Activated CD4-positive, alpha-beta T cell treated with anti-CD3 and anti-CD28 coated beads, Interleukin-2, amount 50 U/mL, for 4 hours (primary cell): ENCODE measurements at regions not wholly inside any gene's neighbourhood (a gene's known extent, or its start where the extent isn't known, plus 50 kb on each side); places are given as distances from the start of the nearest gene placed in this dataset.
"Not testable (repeated sequence)": the region's sequence is repeated elsewhere in the genome, so short reads cannot be mapped to it uniquely, and the experiment has no call there.

ENCODE experiments used
- DNase-seq, 2 experiments: peaks; one replicate each; pipeline ENCODE4 v3.0.0-alpha.2; 2020

DNA sequence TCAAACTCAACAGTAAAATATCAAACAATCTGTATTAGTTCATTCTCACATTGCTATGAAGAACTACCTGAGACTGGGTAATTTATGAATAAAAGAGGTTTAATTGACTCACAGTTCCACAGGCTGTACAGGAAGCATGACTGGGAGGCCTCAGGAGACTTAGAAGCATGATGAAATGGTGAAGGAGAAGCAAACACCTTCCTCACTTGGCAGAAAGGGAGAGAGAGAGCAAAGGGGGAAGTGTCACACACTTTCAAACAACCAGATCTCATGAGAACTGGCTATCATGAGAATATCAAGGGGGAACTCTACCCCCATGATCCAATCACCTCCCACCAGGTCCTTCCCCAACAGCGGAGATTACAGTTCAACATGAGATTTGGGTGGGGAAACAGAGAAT, 198.5 kb upstream of the CRIM1 start:
- not testable (repeated sequence) for DNase-seq

DNA sequence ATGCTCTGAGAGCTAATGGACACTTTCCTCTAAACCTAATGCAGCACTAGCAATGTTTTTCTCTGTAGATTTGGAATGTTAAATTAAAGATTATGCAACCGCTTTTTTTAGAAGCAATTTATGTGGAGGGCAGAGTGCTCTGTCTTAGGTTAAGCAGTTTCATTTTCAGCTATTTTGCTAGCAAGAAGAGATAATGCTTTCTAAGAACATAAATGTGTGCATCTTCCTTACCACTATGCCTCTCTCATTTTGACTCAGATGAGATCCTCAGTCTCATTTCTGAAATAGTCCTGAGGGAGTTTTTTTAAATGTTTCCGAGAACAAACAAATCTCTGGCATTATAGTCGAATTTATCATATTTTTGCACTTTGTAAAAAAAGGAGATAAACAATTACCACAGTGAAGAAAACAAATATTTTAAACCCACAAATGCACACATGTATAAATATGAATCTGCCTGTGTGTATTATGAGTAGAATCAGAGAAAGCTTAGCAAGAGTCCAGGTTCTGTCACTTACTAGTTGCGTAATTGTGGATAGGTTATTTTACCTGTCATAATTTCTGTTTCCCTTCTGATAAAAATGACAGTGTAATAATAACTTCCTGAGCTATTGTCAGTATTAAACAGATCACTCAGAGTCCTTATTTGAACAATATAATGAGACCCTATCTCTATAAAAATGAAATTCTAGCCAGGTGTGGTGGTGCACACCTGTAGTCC, 207.7 kb upstream of the CRIM1 start:
- no peak for DNase-seq

DNA sequence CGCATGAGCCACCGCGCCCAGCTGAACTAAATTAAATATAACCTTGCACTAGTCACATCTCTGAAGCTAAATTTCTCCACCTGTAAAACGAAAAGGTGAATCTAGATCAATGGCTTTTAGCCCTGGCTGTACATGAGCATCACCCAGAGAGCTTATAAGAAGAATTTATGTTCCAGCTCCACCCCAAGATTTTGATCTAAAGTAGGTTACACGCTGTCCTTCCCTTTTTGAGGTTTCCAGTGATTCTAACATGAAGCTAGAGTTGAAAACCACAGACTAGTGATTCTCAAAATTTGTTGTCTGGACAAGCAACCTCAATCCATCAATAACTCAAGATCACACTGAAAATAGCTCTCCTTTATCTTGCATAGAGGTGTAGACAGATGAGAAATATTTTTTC, 208.8 kb upstream of the CRIM1 start:
- DNase-seq, result no peak

DNA sequence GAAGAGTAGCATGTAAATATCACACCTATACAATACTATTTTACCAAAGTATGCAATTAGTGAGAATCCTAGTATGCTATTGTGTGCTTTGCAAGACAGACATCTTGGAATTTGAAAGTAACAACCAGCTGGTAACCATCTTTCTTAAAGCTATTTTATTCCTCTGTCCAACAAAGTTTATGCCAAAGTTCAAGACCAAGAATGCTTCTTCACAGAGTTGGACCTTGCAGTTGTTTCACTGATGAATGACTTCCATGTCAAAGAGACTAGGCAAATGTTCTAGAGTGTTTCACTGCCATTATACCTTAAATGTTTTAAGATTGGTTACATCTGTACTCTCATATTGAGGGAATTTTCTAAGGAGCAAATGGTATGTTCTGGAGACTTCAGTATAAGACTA, 215.2 kb upstream of the CRIM1 start:
- DNase-seq, result no peak

DNA sequence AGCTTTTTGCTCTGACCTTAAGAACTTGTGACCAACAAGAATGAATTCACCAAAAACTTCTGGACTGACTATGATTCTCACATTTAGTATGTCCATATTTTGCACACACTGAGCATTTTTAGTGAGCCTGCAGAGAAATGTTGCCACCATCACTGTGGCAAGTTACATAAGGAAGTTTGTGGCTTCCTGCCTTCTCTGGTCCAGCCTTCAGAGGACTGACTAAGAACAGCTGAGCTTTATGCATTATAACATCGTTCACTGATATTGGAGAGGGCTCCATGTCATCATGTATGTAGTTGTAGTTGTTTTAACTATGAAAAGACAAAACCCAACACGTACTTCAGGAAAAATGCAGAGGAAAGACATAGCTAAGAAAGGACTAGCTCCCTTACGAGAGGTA, 218.0 kb upstream of the CRIM1 start:
- no peak for DNase-seq

DNA sequence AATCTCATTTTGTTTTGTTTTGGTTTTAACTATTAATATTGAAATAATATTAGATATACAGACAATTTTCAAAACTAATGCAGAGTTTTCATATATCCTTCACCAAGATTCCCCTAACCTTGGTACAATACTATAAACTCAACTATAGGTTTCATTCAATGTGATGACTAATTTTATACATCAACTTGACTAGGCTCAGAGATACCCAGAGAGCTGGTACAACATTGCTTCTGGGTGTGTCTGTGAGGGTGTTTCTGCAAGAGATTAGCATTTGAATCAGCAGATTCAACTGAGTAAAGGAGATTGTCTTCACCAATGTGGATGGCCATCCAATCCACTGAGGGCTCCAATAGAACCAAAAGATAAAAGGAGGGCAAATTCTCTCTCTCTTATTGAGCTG, 221.3 kb upstream of the CRIM1 start:
- DNase-seq, result no peak

DNA sequence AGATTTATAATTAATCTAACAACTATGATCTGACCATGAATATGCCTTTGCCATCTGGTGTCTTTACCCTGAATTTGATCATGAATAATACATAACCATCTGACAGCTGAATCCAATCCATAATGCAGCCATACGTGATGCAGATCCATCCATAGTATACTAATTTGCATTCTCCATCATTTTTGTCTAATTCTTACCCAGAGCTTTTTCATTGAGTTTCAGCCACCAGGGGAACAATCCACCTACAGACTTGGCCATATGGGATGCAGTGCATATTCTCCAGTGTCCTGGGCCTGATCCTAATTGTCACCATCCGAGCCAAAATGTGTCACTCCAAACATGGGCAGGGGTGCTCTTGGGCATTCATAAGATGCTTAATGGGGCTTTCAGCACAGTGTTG, 227.2 kb upstream of the CRIM1 start:
- no peak for DNase-seq

DNA sequence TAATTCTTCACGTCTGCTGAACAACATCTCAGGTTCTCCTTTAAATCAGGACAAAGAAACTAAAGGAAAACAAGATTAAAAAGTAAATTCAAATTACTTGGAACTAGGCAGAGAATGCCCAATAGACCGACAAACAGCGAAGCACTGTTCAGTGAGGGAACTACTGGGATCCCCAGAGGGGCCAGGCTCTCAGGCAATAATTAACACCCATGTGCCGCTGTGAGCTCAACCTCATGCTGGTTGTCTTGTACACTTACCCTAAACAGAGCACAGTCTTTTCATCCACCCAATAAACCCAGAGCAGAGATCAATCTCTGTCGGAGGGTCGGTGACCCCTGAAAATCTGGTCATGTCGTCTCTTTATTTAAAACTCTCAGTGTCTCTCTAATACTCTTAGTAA, 229.9 kb upstream of the CRIM1 start:
- no peak for DNase-seq

DNA sequence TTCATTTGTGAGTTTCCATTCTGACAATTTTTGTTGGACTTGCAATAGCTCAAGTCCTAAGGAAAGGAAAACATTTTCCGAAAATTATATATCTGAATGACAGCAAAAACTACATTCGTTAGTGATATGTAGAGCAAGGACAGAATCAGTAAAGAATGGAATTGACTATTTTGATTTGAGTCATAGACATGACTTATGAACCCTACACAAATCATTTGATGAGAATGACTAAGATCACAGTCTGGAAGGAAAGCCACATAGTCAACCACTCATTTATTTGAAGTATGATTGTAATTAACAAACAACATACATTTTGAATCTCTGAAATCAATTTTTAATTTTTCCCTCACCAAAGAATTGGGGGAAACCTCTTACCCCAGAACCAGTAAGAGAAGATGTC, 231.6 kb upstream of the CRIM1 start:
- DNase-seq, result no peak

DNA sequence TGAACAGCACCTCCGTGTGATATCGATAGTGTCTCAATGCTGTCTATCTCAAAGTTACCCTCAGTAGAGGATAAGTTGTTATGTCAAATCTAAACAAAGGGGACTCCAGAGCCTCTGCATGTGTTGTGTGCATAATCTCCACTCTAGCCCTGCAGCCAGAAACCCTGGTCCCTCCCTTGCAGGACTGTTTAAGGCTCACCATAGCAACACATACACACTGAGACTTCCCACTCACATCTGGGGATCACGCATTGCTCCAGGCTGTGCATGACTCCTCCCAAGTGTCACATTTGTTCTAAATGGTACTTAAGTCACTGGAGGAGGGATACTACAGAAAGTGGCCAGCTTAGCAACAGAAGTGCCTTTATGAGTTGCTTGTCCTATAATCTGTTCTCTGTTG, 258.6 kb upstream of the CRIM1 start:
- no peak for DNase-seq

DNA sequence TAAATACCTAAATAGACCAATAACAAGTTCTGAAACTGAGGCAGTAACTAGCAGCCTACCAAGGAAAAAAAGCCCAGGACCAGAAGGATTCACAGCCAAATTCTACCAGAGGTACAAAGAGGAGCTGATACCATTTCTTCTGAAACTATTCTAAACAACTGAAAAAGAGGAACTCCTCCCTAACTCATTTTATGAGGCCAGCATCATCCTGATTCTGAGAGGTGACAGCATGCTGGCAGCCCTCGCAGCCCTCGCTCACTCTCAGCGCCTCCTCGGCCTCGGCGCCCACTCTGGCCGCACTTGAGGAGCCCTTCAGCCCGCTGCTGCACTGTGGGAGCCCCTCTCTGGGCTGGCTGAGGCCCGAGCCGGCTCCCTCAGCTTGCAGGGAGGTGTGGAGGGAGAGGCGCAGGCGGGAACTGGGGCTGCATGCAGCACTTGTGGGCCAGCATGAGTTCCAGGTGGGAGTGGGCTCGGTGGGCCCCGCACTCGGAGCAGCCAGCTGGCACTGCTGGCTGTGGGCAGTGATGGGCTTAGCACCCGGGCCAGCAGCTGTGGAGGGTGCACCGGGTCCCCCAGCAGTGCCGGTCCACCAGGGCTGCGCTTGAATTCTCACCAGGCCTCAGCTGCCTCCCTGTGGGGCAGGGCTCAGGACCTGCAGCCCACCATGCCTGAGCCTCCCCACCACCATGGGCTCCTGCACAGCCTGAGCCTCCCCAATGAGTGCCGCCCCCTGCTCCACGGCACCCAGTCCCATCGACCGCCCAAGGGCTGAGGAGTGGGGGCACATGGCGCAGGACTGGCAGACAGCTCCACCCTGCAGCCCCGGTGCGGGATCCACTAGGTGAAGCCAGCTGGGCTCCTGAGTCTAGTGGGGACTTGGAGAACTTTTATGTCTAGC, 263.5 kb upstream of the CRIM1 start:
- DNase-seq, result not testable (repeated sequence)

DNA sequence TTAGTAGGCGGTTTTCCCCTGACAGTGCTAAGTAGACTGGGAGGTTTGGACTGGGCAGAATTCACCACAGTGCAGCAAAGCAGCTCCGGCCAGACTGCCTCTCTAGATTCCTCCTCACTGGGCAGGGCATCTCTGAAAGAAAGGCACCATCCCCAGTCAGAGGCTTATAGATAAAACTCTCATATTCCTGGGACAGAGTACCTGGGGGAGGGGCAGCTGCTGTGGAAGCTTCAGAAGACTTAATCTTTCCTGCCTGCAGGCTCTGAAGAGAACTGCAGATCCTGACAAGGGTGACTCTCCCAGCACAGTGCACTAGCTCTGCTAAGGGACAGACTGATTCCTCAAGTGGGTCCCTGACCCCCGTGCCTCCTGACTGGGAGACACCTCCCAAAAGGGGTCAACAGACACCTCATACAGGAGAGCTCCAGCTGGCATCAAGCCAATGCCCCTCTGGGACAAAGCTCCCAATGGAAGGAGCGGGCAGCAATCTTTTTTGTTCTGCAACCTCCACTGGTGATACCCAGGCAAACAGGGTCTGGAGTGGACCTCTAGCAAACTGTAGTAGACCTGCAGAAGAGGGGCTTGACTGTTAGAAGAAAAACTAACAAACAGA, 266.8 kb upstream of the CRIM1 start:
- DNase-seq, result no peak

DNA sequence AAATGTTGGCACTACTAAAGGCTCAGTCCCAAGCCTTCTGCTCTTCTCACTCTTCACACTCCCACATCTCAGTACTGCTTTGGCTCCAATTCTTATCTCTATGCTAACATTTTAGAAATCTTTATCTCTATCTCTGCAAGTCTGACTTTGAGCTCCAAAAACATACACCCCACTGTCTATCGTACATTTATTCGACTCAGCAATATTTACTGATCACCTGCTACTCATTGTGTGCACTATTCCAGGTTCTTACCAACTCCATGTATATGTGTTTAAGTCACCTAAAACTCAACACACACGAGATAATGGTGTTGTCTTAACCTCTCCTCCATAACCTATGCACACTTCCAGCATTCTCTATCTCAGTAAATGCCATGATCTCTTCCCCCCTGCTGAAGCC, 268.2 kb upstream of the CRIM1 start:
- DNase-seq, result no peak

DNA sequence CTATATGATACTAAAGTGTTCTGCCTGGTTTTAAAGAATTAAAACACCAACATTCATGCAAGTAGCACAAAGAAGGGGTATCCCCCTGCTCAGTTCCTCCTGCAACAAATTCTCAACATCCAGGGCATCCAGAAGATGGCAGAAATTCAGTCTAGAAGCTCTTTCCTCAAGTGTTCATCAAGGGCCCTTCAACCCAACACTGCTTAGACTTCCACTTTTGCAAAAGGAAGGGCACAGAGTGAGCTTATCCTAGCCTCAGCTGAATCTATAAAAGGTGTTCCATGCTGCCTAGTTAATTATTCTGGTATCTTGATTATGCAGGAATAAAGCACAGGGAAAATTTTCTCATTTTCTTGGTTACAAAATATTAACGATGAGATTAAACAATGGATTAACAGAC, 275.8 kb upstream of the CRIM1 start:
- DNase-seq, result no peak

DNA sequence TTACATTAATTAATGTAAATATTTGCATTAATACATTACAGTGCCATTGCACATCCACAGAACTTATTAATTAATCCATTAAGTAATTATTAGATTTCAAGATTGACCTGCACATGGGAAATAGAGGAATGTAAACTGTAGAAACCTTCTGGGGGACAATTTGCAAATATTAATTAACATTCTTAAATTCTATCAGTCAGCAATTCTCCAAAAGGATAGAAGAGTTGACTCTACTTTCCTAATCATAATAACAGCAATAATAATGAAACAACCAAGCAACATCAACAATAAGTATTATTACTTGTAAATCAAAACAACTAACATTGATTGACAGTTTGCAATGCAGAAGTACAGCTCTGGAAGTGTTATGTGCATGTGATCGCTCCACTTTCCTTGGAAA, 281.6 kb upstream of the CRIM1 start:
- DNase-seq, result no peak

DNA sequence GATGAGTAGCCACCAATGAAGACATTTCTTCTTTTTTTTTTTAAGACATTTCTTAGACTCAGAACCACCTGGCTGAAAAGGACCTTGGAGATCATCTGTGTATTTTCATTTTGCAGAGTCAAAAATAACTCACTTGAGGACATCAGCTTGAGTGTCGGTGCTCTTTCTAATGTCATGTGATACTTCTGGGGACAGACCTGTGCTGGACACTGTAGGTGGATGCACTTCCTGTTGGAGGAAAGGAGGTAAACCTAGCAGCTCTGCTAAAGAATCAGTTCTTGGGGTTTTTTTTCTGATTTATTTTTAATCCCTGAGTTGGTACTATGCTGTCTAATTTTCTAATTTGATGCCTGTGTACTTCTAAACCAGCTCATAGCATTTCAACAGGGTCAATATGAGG, 283.9 kb upstream of the CRIM1 start:
- DNase-seq, result no peak

DNA sequence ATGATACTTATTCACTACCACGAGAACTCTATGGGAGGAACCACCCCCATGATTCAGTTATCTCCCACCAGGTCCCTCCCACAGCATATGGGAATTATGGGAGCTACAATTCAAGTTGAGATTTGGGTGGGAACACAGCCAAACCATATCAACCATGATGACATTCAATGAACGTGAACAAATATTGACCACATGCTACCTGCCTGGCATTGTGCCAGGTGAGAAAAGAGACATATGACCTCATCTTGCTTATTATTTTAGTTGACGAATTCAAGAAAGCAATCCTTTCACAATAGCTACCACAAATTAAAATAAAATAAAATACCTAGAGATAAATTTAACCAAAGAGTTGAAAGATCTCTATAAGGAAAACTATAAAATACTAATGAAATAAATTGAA, 286.5 kb upstream of the CRIM1 start:
- no peak for DNase-seq

DNA sequence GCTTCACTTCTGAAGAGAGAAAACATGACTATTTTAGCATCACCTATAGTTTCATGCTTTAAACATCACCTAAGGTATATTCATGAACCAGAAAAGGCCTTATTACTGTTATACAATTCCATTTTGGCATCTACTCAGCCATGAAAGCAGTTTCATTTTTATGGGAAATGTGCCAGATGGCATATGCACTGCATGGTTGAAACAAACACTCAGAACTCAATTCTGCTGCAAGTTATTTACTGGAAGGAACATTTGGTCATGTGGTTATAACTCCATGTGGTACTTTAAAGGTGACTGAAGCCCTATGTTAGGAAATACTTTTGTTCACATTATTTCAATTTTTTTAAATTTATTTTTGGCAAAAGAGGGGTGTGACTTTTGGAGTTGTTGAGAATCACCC, 287.5 kb upstream of the CRIM1 start:
- DNase-seq, result no peak

DNA sequence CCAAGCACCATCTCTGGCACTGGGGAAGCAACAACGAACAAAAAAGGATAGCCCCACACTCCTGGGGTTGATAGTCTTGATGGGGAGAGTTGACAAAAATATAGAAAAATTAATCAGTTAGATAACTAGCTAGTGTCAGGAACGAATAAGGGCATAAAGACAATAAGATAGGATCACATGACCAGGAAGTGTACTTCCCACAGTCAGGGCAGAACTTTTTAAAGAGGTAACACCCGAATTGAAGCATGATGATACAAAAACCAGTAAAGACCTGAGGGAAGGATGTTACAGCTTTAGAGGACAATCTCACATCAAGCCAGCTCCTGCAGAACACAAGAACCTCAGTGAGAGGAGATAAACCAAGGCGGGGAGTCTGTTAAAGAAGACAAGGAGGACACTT, 295.4 kb upstream of the CRIM1 start:
- DNase-seq, result no peak

DNA sequence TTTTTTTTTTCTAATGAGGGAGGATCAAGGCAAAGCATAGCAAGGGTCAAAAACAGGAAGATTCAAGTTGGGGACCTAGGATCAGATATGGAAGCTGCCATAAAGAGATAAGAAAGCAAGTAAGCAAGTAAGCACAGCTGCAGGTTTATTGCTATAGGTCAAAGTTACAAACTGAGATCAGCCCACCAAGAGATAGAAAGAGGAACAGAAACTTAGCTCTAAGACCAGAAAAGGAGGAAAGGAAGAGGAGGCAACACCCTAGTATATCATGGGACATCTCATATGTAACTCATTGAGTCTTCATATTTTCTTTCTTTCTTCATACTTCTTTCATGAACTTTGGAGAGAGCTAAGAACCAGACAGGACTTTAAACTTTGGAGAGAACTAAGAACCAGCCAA, 295.9 kb upstream of the CRIM1 start:
- no peak for DNase-seq

DNA sequence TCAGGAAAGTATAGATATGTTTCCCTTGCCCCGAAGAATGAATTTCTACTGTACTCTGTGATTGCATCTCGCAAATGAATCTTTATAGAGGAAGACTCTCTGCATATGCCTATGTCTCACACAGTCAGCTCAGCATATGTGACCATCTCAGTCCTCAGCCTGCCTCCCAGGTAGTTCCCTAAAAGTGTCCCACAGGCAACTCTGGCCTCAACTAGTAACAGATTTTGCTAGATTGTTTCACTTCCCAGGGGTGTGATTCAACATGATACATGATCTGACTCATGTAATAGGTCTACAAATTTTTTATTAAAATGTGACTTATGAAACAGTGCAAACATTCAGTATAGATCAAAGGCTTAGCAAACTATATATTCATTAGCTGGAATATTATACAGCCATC, 296.6 kb upstream of the CRIM1 start:
- DNase-seq, result no peak

DNA sequence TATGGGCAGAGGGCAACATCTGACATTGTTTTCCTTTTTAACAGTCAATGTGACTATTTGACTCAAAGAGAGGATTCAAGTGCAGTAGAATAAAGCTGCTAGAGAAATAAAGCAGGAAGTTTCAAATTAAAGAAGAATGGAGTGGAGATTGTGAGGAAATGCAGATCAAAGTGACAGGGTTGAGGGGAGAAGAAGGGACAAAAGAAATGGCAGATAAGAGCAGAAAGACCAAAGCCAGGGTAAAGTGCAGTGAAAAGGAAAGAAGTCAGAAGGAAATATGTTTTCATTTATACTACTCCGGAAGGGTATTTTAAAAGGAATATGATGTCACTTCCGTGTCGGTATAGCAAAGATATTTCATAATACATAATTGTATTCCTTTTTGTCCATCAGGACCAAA, 297.5 kb upstream of the CRIM1 start:
- no peak for DNase-seq

DNA sequence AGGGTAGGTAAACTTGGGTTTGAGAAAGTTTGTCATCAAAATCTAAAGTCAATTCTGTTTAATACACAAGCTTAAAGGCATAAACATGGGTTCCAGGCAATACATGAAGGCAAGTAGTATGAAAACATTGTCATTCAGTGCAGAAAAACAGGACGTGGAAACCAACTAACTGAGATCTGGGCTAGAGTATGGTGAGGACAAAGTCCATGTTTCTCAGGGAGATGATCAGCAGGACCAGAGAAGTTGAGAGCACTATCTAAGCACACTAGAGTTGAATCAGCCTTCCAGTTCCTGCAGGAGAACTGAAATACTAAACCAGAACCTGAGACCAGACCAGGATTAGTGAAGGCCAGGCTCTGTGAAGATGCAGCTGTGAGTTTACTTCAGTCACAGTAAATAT, 302.8 kb upstream of the CRIM1 start:
- DNase-seq, result no peak

DNA sequence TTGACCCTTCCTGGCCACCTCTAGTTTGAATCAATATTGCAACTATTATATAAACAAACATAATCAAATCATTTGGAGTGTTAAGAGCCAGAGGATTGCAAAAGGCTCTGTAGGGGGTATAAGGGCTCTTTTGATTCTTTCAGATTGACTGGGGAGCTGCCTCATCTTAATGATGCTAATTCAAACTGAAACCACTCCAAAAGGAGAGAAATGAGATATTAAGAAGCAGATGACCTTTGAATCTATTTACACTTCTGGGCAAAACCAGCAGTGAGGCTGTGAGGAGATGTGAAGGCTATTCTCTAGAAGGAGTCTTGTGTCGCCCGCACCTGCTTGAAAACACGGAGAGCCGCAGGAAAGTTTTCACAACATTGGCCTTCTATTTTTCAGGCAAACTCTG, 311.2 kb upstream of the CRIM1 start:
- no peak for DNase-seq
